ELF-1 (cell line): ENCODE measurements at regions not wholly inside any gene's neighbourhood (a gene's known extent, or its start where the extent isn't known, plus 50 kb on each side); places are given as distances from the start of the nearest gene placed in this dataset.
A peak's percentile ranks its signal among the peaks of the same experiment; 100 is the strongest.

ENCODE experiments used
- DNase-seq: peaks from one replicate; pipeline ENCODE4 v3.0.0-alpha.2; 2016; ENCODE audit warnings: low read depth, low spot score

DNA sequence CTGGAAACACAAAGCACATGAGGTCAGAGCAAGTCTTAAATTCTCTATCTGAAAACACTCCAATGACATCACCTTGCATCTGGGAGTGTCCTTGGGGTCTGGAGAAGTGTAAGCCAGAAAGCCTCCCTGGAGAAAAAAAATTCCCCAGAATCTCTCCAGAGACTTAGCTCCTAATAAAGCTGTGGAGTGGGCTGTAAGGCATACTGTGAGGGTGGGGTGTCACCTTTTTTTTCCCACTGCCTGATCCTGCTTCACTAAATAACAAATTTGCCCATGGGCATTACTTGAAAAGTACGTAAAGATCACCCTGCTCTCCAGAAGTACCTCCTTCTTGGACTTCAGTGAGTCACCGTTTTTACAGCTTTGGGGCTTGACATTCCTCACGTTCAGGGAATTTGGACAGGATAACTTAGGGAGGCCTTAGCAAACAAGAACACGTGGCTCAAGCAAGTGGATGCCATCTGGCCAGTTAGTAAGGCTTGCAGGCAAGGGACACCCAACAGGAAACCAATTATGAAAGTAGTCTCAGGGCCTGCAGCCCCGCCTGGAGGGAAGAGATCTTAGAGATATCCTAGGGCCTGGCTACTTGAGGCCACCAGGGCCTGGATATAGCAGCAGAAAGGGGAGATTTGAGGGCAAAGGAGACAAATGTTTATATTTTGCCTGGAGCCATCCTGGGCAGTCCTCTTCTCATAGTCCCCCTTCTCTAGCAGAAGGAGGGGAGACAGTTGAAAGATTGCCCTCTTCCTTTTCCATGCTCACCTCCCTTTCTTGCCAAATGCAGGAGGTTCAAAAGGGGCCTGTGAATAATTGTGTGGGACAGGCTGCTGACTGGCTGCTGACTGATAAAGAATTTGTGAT lies 60.1 kb upstream of the PLAC1 start:
- peak; percentile 97 for DNase-seq

- DNase-seq, result no peak
Observed at GRCh38 chrX:134717698-134718097, 59.4 kb upstream of the PLAC1 start.

- DNase-seq, result no peak
Observed at GRCh38 chrX:134716620-134717012, 58.3 kb upstream of the PLAC1 start.

DNA sequence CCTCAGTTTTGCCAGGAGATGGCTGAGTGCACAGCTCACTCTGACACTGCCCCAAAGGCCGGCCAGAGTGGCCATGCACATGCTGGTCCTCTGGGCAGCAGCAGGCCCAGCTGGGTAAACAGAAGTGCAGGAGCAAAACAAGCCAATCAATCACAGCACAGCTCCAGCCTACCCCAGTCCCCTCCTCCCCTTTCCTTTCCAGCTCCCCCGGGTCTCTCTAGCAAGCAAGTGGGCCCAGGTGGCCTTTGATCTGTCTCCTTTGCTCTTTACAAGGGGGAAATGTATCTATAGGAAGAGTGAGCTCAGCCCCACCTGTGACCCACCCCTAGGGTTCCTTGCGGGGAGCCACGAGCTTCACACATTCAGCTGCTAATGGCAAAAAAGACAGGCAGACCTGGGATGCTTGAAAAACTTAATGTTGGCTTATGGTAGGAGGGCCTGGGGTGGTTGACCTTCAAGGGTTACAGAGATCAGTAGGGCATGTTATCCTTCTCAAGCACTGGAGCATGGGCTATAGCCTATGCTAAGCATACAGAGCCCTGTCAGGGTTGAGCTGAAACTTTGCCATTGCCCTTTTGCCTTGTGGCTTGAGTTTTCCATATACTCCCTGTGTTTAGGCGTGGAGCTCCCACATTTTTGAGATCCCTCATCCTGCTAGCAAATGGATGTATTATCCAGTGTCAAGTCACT lies 57.8 kb upstream of the PLAC1 start:
- DNase-seq, result peak; percentile 83

- no peak for DNase-seq
Observed at GRCh38 chrX:134714633-134715110, 56.4 kb upstream of the PLAC1 start.

GRCh38 chrX:134713618-134714107 lies 55.4 kb upstream of the PLAC1 start:
- DNase-seq, result peak; percentile 30

DNA sequence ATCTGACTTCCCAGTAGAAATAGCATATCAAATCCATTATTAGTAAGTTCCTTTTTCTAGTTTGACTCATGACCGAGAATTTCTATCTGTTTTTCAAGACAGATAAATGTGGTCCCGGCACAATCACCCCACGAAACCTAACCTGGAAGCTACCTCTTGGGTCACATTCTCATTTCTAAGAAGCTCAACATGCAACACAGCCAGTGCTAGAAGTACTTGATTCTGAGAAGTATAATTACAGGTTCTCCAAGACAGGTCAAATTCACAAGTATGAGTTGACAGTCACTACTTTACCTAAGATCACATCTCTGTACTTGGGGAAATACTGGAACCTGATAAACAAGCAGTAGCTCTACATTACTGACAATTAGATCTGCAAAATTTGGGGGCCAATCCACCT lies 54.0 kb upstream of the PLAC1 start:
- DNase-seq, result no peak

DNA sequence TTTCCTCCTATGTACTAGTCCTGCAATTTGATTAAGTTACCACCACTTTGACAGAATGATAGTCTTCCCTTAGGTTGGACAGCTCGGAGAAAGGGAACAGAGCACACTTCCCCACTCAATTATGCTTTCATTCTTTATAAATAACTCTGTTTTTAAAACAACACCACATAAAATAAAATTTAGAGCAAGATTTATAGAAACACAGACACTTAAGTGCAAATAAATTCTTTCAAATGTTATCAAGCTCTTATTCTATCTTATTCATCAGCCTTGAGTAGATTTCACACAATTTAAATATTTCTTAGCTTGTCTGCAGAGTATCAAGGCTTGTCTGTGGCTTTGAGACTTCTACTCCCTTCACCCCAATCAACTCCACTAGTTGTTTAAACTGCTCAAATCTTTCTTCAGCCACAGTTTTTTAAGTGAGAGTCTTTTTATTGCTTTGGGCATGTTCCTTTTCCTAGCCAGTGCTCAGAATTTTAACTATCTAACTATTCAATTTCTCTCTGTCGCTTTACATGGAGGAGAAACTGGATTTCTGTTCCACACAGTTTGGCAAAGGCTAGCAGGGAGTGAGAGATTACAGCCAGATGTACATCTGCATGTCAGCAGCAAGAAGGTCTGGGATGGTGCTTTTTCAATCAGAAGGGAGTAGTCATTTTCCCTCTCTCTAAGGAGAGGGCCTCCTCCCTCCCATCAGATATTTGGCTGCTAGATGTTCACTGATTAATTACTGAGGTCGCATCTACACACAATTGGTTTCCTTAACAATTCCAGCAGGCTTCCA lies 53.1 kb upstream of the PLAC1 start:
- DNase-seq, result no peak
